Glutamatergic neuron (in vitro differentiated cells): ENCODE measurements at regions not wholly inside any gene's neighbourhood (a gene's known extent, or its start where the extent isn't known, plus 50 kb on each side); places are given as distances from the start of the nearest gene placed in this dataset.
"Not testable (repeated sequence)": the region's sequence is repeated elsewhere in the genome, so short reads cannot be mapped to it uniquely, and the experiment has no call there.

Source experiments
- DNase-seq: peaks from one replicate; pipeline ENCODE4 v3.0.0; 2022
- H3K27ac Mint-ChIP-seq: one replicate; pipeline ENCODE4 v1.8.0; 2020; ENCODE audit warnings: mild to moderate bottlenecking, mixed read lengths, inconsistent platforms; ENCODE audit not compliant: unreplicated experiment
- H3K27me3 Mint-ChIP-seq: one replicate; pipeline ENCODE4 v1.8.0; 2020; ENCODE audit warnings: mild to moderate bottlenecking, moderate library complexity, mixed read lengths, inconsistent platforms; ENCODE audit not compliant: unreplicated experiment
- H3K36me3 Mint-ChIP-seq: one replicate; pipeline ENCODE4 v1.8.0; 2020; ENCODE audit warnings: mild to moderate bottlenecking, mixed read lengths, inconsistent platforms; ENCODE audit not compliant: unreplicated experiment
- H3K4me1 Mint-ChIP-seq: one replicate; pipeline ENCODE4 v1.8.0; 2020; ENCODE audit warnings: mild to moderate bottlenecking, low read depth, mixed read lengths, inconsistent platforms; ENCODE audit not compliant: unreplicated experiment
- H3K4me3 Mint-ChIP-seq: one replicate; pipeline ENCODE4 v1.8.0; 2020; ENCODE audit warnings: mild to moderate bottlenecking, mixed read lengths, inconsistent platforms; ENCODE audit not compliant: unreplicated experiment
- H3K9me3 Mint-ChIP-seq: one replicate; pipeline ENCODE4 v1.8.0; 2020; ENCODE audit warnings: mild to moderate bottlenecking, moderate library complexity, mixed read lengths, inconsistent platforms; ENCODE audit not compliant: unreplicated experiment
- CTCF ChIP-seq: fragments of 200-600 bp; sonication (generic); IDR thresholded peaks from one replicate; pipeline ENCODE4 v1.5.0; 2021; ENCODE audit not compliant: partially characterized antibody, unreplicated experiment

DNA sequence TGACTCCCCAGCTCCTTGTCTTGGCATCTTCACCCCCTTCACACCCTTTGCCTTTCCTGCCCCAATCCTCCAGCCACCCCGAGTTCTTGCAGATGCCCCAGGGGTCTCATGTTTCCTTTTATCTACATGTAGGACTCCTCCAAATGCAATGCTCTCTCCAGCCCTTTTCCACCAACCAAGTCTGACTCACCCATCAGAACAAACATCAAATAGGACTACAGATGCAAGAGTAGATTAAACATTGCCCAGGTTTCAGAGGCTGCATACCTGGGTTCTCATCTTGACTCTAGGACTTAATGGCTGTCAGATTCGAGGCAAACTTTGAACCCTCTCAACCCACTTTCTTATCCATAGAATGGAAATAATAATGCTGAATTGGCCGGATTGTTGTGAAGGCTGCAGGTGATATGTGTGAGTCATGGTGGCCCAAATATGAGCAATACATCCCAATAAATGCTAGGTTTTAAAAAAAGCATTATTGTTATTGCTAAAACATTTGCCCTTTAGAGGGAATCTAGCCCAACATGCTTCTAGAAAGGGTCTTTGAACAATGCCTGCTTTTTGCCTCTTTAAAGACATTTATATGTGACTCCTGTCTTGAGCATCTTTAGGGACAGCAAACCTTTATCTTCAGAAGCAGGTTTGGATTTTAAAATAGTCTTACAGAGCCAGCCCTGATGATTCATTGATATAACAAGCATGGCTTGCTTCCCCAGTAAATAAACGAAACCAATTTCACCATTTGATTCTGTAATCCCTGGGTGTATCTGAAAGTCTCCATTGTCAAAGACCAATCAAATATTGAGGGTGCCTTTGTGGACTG lies 310.1 kb downstream of the FOXL1 start:
- Mint-ChIP-seq H3K36me3 (peaks cover 4% of the 10 kb centered on the region), H3K4me1 (peaks cover 2% of the 10 kb centered on the region), H3K9me3 (peaks cover 4% of the 10 kb centered on the region), H3K27me3 (peaks cover 4% of the 10 kb centered on the region), H3K4me3 (no peak overlapping the region), H3K27ac (no peak overlapping the region)
- no peak for DNase-seq
- TF ChIP-seq CTCF, result no peak

GRCh38 chr16:86889054-86889366 lies 310.7 kb downstream of the FOXL1 start:
- not testable (repeated sequence) for H3K27ac Mint-ChIP-seq, DNase-seq, H3K9me3 Mint-ChIP-seq, H3K4me3 Mint-ChIP-seq, H3K4me1 Mint-ChIP-seq, H3K36me3 Mint-ChIP-seq, H3K27me3 Mint-ChIP-seq

- Mint-ChIP-seq H3K27me3 (peaks cover 4% of the 10 kb centered on the region), H3K4me1 (peaks cover 2% of the 10 kb centered on the region), H3K27ac (no peak overlapping the region), H3K4me3 (no peak overlapping the region), H3K36me3 (peaks cover 4% of the 10 kb centered on the region), H3K9me3 (peaks cover 4% of the 10 kb centered on the region)
- DNase-seq, result no peak
- no peak for TF ChIP-seq CTCF
Measured at GRCh38 chr16:86889974-86890373, 311.6 kb downstream of the FOXL1 start.

DNA sequence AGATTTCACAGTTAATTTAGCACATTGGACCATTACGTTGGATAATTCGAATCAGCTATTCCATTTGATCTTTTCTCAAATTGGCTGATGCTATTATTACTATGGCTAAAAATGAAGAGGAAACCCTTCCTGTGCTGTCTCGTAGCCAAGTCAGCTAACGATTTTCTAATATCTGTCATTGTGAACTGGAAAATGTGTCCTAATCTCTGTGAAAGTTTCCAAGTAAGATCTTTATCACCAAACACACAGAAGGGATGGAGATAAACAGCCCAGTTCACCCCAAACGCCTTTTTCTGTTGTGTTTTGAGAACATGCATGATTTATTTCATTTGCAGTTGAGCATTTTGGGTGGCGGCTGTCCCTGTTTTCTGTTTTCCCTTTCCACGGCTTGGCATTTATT lies 312.8 kb downstream of the FOXL1 start:
- peaks cover 4% of the 10 kb centered on the region for H3K36me3 Mint-ChIP-seq
- H3K9me3 Mint-ChIP-seq, result peaks cover 4% of the 10 kb centered on the region
- H3K4me1 Mint-ChIP-seq, result peaks cover 2% of the 10 kb centered on the region
- H3K4me3 Mint-ChIP-seq, result no peak overlapping the region
- no peak for TF ChIP-seq CTCF
- H3K27me3 Mint-ChIP-seq, result peaks cover 4% of the 10 kb centered on the region
- DNase-seq, result no peak
- H3K27ac Mint-ChIP-seq, result no peak overlapping the region

GRCh38 chr16:86891631-86892030 lies 313.3 kb downstream of the FOXL1 start:
- H3K36me3 Mint-ChIP-seq, result peaks cover 4% of the 10 kb centered on the region

More at GRCh38 chr16:86891631-86892030, 313.3 kb downstream of the FOXL1 start:
- H3K9me3 Mint-ChIP-seq, result peaks cover 4% of the 10 kb centered on the region
- TF ChIP-seq CTCF, result no peak
- no peak for DNase-seq
- no peak overlapping the region for H3K27ac Mint-ChIP-seq
- peaks cover 2% of the 10 kb centered on the region for H3K4me1 Mint-ChIP-seq
- H3K4me3 Mint-ChIP-seq, result no peak overlapping the region
- peaks cover 4% of the 10 kb centered on the region for H3K27me3 Mint-ChIP-seq
